BE2C (cell line): ENCODE measurements at regions not wholly inside any gene's neighbourhood (a gene's known extent, or its start where the extent isn't known, plus 50 kb on each side); places are given as distances from the start of the nearest gene placed in this dataset.

Source experiments
- DNase-seq: peaks from one replicate; pipeline ENCODE4 v3.0.0-alpha.2; 2020
- H3K27me3 ChIP-seq: fragments of 250-450 bp; sonication (Bioruptor Pico); 2 replicates; pipeline ENCODE4 v1.5.1; 2020; ENCODE audit warnings: mild to moderate bottlenecking
- H3K36me3 ChIP-seq: fragments of 250-450 bp; sonication (Bioruptor Pico); 2 replicates; pipeline ENCODE4 v1.5.1; 2020; ENCODE audit warnings: mild to moderate bottlenecking
- H3K4me1 ChIP-seq: fragments of 250-450 bp; sonication (Bioruptor Pico); 2 replicates; pipeline ENCODE4 v1.5.1; 2020
- H3K4me3 ChIP-seq: 2 replicates; pipeline ENCODE4 v1.5.1; 2011; ENCODE audit warnings: low read depth, low read length
- H3K9me3 ChIP-seq: fragments of 250-450 bp; sonication (Bioruptor Pico); 2 replicates; pipeline ENCODE4 v1.5.1; 2020
- TF ChIP-seq, protein P1 (sequence below): IDR thresholded peaks from 2 replicates; pipeline ENCODE4 v1.5.1; 2012; ENCODE audit warnings: mild to moderate bottlenecking, low read depth, low read length

DNA sequence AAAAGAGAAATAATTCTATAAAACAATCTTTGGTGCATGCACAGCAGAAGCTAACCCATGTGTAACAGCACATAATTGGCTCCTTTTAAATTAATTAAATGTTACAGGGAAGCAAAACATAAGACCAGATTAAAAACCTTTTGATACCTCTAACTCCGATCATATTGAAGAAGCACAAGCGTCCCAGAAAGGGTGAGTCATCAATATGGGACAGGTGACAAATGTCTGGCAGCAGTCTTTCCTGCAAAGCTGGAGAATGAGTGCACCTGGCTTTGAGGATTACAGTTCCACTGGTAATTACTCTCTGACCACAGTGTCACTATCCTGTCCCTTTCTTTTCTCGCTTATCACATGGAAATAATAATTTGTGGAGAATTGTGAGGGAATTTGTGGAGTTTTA lies 94.6 kb downstream of the FAM9B start:
- Histone ChIP-seq H3K36me3 (no peaks in the 10 kb centered on the region), H3K4me3 (no peak overlapping the region), H3K4me1 (no peaks in the 10 kb centered on the region), H3K9me3 (no peaks in the 10 kb centered on the region), H3K27me3 (no peaks in the 10 kb centered on the region)
- TF ChIP-seq, protein P1, sequence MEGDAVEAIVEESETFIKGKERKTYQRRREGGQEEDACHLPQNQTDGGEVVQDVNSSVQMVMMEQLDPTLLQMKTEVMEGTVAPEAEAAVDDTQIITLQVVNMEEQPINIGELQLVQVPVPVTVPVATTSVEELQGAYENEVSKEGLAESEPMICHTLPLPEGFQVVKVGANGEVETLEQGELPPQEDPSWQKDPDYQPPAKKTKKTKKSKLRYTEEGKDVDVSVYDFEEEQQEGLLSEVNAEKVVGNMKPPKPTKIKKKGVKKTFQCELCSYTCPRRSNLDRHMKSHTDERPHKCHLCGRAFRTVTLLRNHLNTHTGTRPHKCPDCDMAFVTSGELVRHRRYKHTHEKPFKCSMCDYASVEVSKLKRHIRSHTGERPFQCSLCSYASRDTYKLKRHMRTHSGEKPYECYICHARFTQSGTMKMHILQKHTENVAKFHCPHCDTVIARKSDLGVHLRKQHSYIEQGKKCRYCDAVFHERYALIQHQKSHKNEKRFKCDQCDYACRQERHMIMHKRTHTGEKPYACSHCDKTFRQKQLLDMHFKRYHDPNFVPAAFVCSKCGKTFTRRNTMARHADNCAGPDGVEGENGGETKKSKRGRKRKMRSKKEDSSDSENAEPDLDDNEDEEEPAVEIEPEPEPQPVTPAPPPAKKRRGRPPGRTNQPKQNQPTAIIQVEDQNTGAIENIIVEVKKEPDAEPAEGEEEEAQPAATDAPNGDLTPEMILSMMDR = no peak
- DNase-seq = no peak

DNA sequence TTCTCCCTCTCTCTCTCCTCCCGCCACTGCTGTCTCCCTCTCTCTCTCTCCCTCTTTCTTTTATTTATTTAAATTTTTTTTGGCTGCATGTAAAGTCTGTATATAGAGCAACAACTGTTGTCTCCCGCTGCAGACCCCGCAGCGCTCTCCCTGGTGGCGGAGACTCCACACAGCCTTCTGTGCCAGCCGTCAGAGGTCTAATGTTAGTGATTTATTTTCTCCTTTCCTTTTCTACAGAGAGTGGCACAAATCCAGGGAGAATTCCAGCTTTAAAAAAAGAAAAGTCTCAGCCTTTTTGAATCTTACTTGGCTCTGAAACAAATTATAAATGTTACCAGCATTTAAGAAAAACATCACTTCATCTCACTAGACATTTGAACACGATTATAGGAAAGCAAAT lies 106.2 kb downstream of the FAM9B start:
- H3K4me3 ChIP-seq = no peak overlapping the region
- TF ChIP-seq, protein P1 = no peak
- no peak for DNase-seq
- H3K9me3 ChIP-seq = no peaks in the 10 kb centered on the region
- H3K27me3 ChIP-seq = no peaks in the 10 kb centered on the region
- H3K4me1 ChIP-seq = no peaks in the 10 kb centered on the region
- no peaks in the 10 kb centered on the region for H3K36me3 ChIP-seq

DNA sequence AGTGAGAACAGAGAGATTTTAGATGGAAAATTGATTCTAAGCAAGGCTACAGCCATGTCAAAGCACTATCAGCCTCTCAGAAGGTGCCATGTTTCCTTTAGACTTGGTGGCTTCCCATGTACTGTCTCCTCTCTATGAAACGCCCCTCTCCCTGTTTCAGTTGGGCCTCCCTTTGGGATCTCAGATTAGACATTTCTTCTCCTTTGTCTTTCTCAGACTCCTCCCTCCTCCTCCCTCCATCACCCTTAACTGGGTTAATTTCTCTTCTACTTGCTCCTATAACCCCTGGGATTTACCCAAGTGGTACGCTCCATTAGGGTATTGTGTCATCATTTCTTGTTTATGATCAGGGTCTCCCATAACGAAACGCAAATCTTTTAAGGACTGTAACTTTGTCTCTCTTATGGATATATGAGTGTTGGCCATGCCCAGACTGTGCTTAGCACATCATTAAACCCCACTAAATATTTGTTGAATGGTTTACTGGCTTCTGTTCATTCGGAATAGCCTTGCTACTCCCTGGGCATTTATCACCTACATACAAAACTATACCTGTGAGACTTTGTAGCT lies 106.8 kb downstream of the FAM9B start:
- DNase-seq = no peak
- H3K4me3 ChIP-seq = no peak overlapping the region

DNA sequence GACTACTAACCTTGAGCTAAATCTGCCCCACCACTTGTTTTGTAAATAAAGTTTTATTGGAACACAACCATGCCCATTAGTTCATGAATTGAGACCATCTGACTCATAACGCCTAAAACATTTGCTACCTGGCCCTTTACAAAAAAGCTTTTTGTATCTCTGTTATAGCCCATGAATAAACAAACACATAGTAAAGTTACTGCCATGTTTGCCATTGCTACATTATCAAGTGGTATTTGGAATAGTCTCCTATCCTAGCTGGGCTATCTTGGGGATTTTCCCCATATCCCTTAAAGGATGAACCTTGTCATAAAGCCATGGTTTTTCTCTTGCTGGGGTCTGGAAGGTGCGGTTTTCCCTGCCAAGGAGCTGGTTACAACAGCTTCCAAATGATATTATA lies 112.3 kb downstream of the FAM9B start:
- no peak for DNase-seq
- H3K36me3 ChIP-seq = no peaks in the 10 kb centered on the region
- TF ChIP-seq, protein P1 = no peak
- H3K4me3 ChIP-seq = no peak overlapping the region
- H3K4me1 ChIP-seq = no peaks in the 10 kb centered on the region
- H3K27me3 ChIP-seq = no peaks in the 10 kb centered on the region
- no peaks in the 10 kb centered on the region for H3K9me3 ChIP-seq

More for the DNA sequence above, 106.8 kb downstream of the FAM9B start:
- TF ChIP-seq, protein P1 = no peak
- no peaks in the 10 kb centered on the region for H3K9me3 ChIP-seq
- H3K27me3 ChIP-seq = no peaks in the 10 kb centered on the region
- no peaks in the 10 kb centered on the region for H3K36me3 ChIP-seq
- no peaks in the 10 kb centered on the region for H3K4me1 ChIP-seq

DNA sequence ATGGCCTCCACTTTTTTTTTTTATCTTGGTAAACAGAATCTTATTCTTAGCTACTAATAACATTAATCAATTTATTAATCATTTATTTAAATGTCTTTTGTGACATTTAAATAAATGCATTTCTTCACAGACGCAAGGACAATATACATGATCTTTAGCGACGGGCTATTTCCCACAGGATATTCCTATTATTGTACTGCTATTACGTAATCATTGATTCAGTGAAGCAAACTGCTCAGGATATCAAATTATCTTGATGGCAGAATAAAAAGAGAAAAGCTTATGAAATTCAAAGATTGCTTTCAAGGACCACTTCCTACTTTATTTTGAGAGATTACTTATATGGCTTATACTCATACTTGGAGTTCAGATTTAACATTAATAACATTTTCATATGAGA lies 114.1 kb downstream of the FAM9B start:
- no peaks in the 10 kb centered on the region for H3K36me3 ChIP-seq
- no peaks in the 10 kb centered on the region for H3K9me3 ChIP-seq
- DNase-seq = no peak
- H3K4me3 ChIP-seq = no peak overlapping the region
- H3K4me1 ChIP-seq = no peaks in the 10 kb centered on the region
- no peaks in the 10 kb centered on the region for H3K27me3 ChIP-seq
- TF ChIP-seq, protein P1 = no peak

DNA sequence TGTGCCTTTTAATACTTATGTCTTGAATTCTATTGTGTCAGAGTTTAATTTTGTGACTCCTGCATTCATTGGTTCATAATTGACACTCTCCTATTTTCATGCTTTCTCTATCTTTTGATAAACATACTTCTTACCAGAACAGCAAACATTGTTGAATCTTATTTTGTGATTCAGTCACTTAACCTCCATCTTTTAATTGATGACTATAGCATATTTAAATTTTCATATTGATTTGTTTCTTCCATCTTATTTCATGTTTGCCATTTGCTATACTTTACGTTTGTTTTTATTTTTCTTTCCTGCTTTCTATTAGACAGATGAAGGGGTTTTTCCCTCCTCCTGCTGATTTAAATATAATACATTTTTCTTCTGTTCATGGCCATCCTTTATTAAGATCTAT lies 115.5 kb upstream of the FAM9A start:
- no peaks in the 10 kb centered on the region for H3K9me3 ChIP-seq
- H3K4me3 ChIP-seq = no peak overlapping the region
- no peaks in the 10 kb centered on the region for H3K4me1 ChIP-seq
- no peaks in the 10 kb centered on the region for H3K36me3 ChIP-seq
- no peak for DNase-seq
- TF ChIP-seq, protein P1 = no peak
- no peaks in the 10 kb centered on the region for H3K27me3 ChIP-seq
